CD8-positive, alpha-beta memory T cell (primary cell): ENCODE measurements at regions not wholly inside any gene's neighbourhood (a gene's known extent, or its start where the extent isn't known, plus 50 kb on each side); places are given as distances from the start of the nearest gene placed in this dataset.
A peak's percentile ranks its signal among the peaks of the same experiment; 100 is the strongest.

ENCODE experiments used
- CTCF ChIA-PET: fragments of 350-600 bp; sonication (Branson Sonifier 250); formaldehyde crosslinking; loops from one replicate; lab custom pipeline; 2021; ENCODE audit warnings: antibody characterized with exemption; lab: Charles Lee
- POLR2A ChIA-PET: fragments of 350-600 bp; sonication (Branson Sonifier 250); formaldehyde crosslinking; loops from one replicate; lab custom pipeline; 2021; ENCODE audit warnings: antibody characterized with exemption; lab: Charles Lee
- DNase-seq, 5 donors: peaks; one replicate each; pipeline versions ENCODE4 v3.0.0 to v3.0.0-alpha.2; 2020 to 2022; ENCODE audit warnings: mixed read lengths in 1 of 5
- H3K27ac ChIP-seq: one replicate; pipeline ENCODE4 v1.7.0; 2013; ENCODE audit warnings: low read depth, mild to moderate bottlenecking, low read length, moderate library complexity
- H3K27me3 ChIP-seq: 2 replicates; pipeline ENCODE4 v1.7.0; 2013; ENCODE audit warnings: low read length, mild to moderate bottlenecking; ENCODE audit not compliant: insufficient read depth, poor library complexity, severe bottlenecking
- H3K36me3 ChIP-seq: 2 replicates; pipeline ENCODE4 v1.7.0; 2013; ENCODE audit warnings: mild to moderate bottlenecking, low read length, moderate library complexity; ENCODE audit not compliant: insufficient read depth
- H3K4me1 ChIP-seq: 2 replicates; pipeline ENCODE4 v1.7.0; 2013; ENCODE audit warnings: mild to moderate bottlenecking, low read length, moderate library complexity; ENCODE audit not compliant: insufficient read depth
- H3K4me3 ChIP-seq: 2 replicates; pipeline ENCODE4 v1.7.0; 2013; ENCODE audit warnings: mild to moderate bottlenecking, low read length
- H3K9me3 ChIP-seq: 2 replicates; pipeline ENCODE4 v1.7.0; 2013; ENCODE audit warnings: mild to moderate bottlenecking, low read length
- H3K27ac Mint-ChIP-seq, 8 donors: one replicate each; pipeline ENCODE4 v1.8.0; 2020 to 2021; ENCODE audit warnings: mixed read lengths in 8 of 8, mild to moderate bottlenecking in 6 of 8, inconsistent platforms in 3 of 8, moderate library complexity in 3 of 8
- H3K27me3 Mint-ChIP-seq, 2 donors: one replicate each; pipeline ENCODE4 v1.8.0; 2020 to 2021; ENCODE audit warnings: mixed read lengths in 2 of 2, mild to moderate bottlenecking in 1 of 2, moderate library complexity in 1 of 2
- H3K36me3 Mint-ChIP-seq, 3 donors: one replicate each; pipeline ENCODE4 v1.8.0; 2020 to 2021; ENCODE audit warnings: mixed read lengths in 3 of 3, inconsistent platforms in 1 of 3, mild to moderate bottlenecking in 1 of 3
- H3K4me1 Mint-ChIP-seq, 3 donors: one replicate each; pipeline ENCODE4 v1.8.0; 2020 to 2021; ENCODE audit warnings: mixed read lengths in 3 of 3, inconsistent platforms in 1 of 3, mild to moderate bottlenecking in 1 of 3
- H3K4me3 Mint-ChIP-seq, 7 donors: one replicate each; pipeline ENCODE4 v1.8.0; 2020 to 2021; ENCODE audit warnings: mixed read lengths in 7 of 7, mild to moderate bottlenecking in 6 of 7, moderate library complexity in 4 of 7, inconsistent platforms in 2 of 7
- H3K9me3 Mint-ChIP-seq, 5 donors: one replicate each; pipeline ENCODE4 v1.8.0; 2020 to 2022; ENCODE audit warnings: mixed read lengths in 5 of 5, mild to moderate bottlenecking in 3 of 5, moderate library complexity in 2 of 5, inconsistent platforms in 1 of 5

GRCh38 chr13:75173457-75174356, 308.3 kb downstream of the TBC1D4 start:
- Mint-ChIP-seq H3K36me3 (no peaks in the 10 kb centered on the region), H3K9me3 (peaks cover 0 to 2% (median 0%) of the 10 kb centered on the region in 5 donors), H3K27me3 (peaks cover 3 to 28% of the 10 kb centered on the region in 2 donors), H3K4me1 (no peaks in the 10 kb centered on the region), H3K27ac (peak overlapping the region in 1 of 8 donors; percentile 4), H3K4me3 (no peak overlapping the region)
- ChIA-PET CTCF (no interaction called here), POLR2A (no interaction called here)
- Histone ChIP-seq H3K36me3 (no peaks in the 10 kb centered on the region), H3K9me3 (no peaks in the 10 kb centered on the region), H3K27me3 (no peaks in the 10 kb centered on the region), H3K4me3 (no peak overlapping the region), H3K4me1 (no peaks in the 10 kb centered on the region), H3K27ac (no peak overlapping the region)
- no peak for DNase-seq

- CTCF ChIA-PET: no interaction called here
Measured at GRCh38 chr13:75170311-75170710, 311.7 kb downstream of the TBC1D4 start.

GRCh38 chr13:75165543-75166230, 316.3 kb downstream of the TBC1D4 start:
- Histone ChIP-seq H3K9me3 (no peaks in the 10 kb centered on the region), H3K4me3 (no peak overlapping the region), H3K36me3 (no peaks in the 10 kb centered on the region), H3K4me1 (no peaks in the 10 kb centered on the region), H3K27ac (no peak overlapping the region), H3K27me3 (no peaks in the 10 kb centered on the region)
- Mint-ChIP-seq H3K36me3 (no peaks in the 10 kb centered on the region), H3K9me3 (no peaks in the 10 kb centered on the region), H3K4me1 (no peaks in the 10 kb centered on the region), H3K27ac (no peak overlapping the region), H3K27me3 (peaks cover 7 to 10% of the 10 kb centered on the region in 2 donors), H3K4me3 (no peak overlapping the region)
- POLR2A ChIA-PET: no interaction called here
- DNase-seq: no peak
- CTCF ChIA-PET: no interaction called here

More at GRCh38 chr13:75170311-75170710, 311.7 kb downstream of the TBC1D4 start:
- Histone ChIP-seq H3K36me3 (no peaks in the 10 kb centered on the region), H3K4me3 (no peak overlapping the region), H3K27ac (no peak overlapping the region), H3K9me3 (no peaks in the 10 kb centered on the region), H3K27me3 (no peaks in the 10 kb centered on the region), H3K4me1 (no peaks in the 10 kb centered on the region)
- no peaks in the 10 kb centered on the region for H3K9me3 Mint-ChIP-seq
- peaks cover 5 to 17% of the 10 kb centered on the region in 2 donors for H3K27me3 Mint-ChIP-seq
- no peaks in the 10 kb centered on the region for H3K4me1 Mint-ChIP-seq
- no peak for DNase-seq
- H3K36me3 Mint-ChIP-seq: no peaks in the 10 kb centered on the region
- no peak overlapping the region for H3K27ac Mint-ChIP-seq
- no peak overlapping the region for H3K4me3 Mint-ChIP-seq
- POLR2A ChIA-PET: no interaction called here

- no peaks in the 10 kb centered on the region for H3K9me3 ChIP-seq
- no peak overlapping the region for H3K4me3 Mint-ChIP-seq
- peaks cover 0 to 3% (median 0%) of the 10 kb centered on the region in 5 donors for H3K9me3 Mint-ChIP-seq
Measured at GRCh38 chr13:75161804-75162203, 320.2 kb downstream of the TBC1D4 start.

GRCh38 chr13:75160984-75161383, 321.0 kb downstream of the TBC1D4 start:
- no peak for DNase-seq
- Mint-ChIP-seq H3K9me3 (peaks cover 0 to 8% (median 0%) of the 10 kb centered on the region in 5 donors), H3K27ac (no peak overlapping the region), H3K36me3 (no peaks in the 10 kb centered on the region), H3K27me3 (peaks cover 12 to 34% of the 10 kb centered on the region in 2 donors), H3K4me1 (no peaks in the 10 kb centered on the region), H3K4me3 (no peak overlapping the region)
- ChIA-PET CTCF (no interaction called here), POLR2A (no interaction called here)
- no peaks in the 10 kb centered on the region for H3K36me3 ChIP-seq
- H3K4me1 ChIP-seq: no peaks in the 10 kb centered on the region
- H3K9me3 ChIP-seq: no peaks in the 10 kb centered on the region
- no peak overlapping the region for H3K4me3 ChIP-seq
- H3K27ac ChIP-seq: no peak overlapping the region
- H3K27me3 ChIP-seq: no peaks in the 10 kb centered on the region

More at GRCh38 chr13:75161804-75162203, 320.2 kb downstream of the TBC1D4 start:
- Histone ChIP-seq H3K4me3 (no peak overlapping the region), H3K4me1 (no peaks in the 10 kb centered on the region), H3K27me3 (no peaks in the 10 kb centered on the region), H3K27ac (no peak overlapping the region), H3K36me3 (no peaks in the 10 kb centered on the region)
- Mint-ChIP-seq H3K27me3 (peaks cover 8 to 25% of the 10 kb centered on the region in 2 donors), H3K36me3 (no peaks in the 10 kb centered on the region), H3K27ac (no peak overlapping the region), H3K4me1 (no peaks in the 10 kb centered on the region)
- DNase-seq: no peak
- POLR2A ChIA-PET: no interaction called here
- CTCF ChIA-PET: no interaction called here

- Mint-ChIP-seq H3K27me3 (peaks cover 13 to 64% of the 10 kb centered on the region in 2 donors), H3K9me3 (peaks cover 0 to 8% (median 2%) of the 10 kb centered on the region in 5 donors), H3K4me1 (no peaks in the 10 kb centered on the region), H3K36me3 (no peaks in the 10 kb centered on the region), H3K4me3 (no peak overlapping the region), H3K27ac (no peak overlapping the region)
- H3K27me3 ChIP-seq: no peaks in the 10 kb centered on the region
- no peak overlapping the region for H3K4me3 ChIP-seq
- no peaks in the 10 kb centered on the region for H3K36me3 ChIP-seq
- ChIA-PET POLR2A (no interaction called here), CTCF (no interaction called here)
- no peak for DNase-seq
- H3K4me1 ChIP-seq: no peaks in the 10 kb centered on the region
- no peak overlapping the region for H3K27ac ChIP-seq
- no peaks in the 10 kb centered on the region for H3K9me3 ChIP-seq
Measured at GRCh38 chr13:75154331-75154730, 327.6 kb downstream of the TBC1D4 start.

GRCh38 chr13:75153834-75154233, 328.1 kb downstream of the TBC1D4 start:
- H3K9me3 Mint-ChIP-seq: peaks cover 0 to 8% (median 2%) of the 10 kb centered on the region in 5 donors
- ChIA-PET CTCF (no interaction called here), POLR2A (no interaction called here)
- no peaks in the 10 kb centered on the region for H3K36me3 ChIP-seq
- H3K4me3 Mint-ChIP-seq: no peak overlapping the region
- H3K4me3 ChIP-seq: no peak overlapping the region
- H3K4me1 ChIP-seq: no peaks in the 10 kb centered on the region
- H3K9me3 ChIP-seq: no peaks in the 10 kb centered on the region
- H3K27ac ChIP-seq: no peak overlapping the region
- H3K27me3 Mint-ChIP-seq: peaks cover 15 to 64% of the 10 kb centered on the region in 2 donors
- H3K4me1 Mint-ChIP-seq: no peaks in the 10 kb centered on the region
- H3K27ac Mint-ChIP-seq: no peak overlapping the region
- DNase-seq: no peak
- H3K27me3 ChIP-seq: no peaks in the 10 kb centered on the region
- no peaks in the 10 kb centered on the region for H3K36me3 Mint-ChIP-seq

GRCh38 chr13:75153386-75153785, 328.6 kb downstream of the TBC1D4 start:
- H3K27me3 ChIP-seq: no peaks in the 10 kb centered on the region
- Mint-ChIP-seq H3K9me3 (peaks cover 0 to 8% (median 2%) of the 10 kb centered on the region in 5 donors), H3K27me3 (peaks cover 15 to 64% of the 10 kb centered on the region in 2 donors), H3K27ac (no peak overlapping the region), H3K4me3 (no peak overlapping the region), H3K36me3 (no peaks in the 10 kb centered on the region), H3K4me1 (no peaks in the 10 kb centered on the region)
- H3K4me3 ChIP-seq: no peak overlapping the region
- H3K36me3 ChIP-seq: no peaks in the 10 kb centered on the region
- no peaks in the 10 kb centered on the region for H3K4me1 ChIP-seq
- CTCF ChIA-PET: no interaction called here
- no peak for DNase-seq
- no peaks in the 10 kb centered on the region for H3K9me3 ChIP-seq
- no peak overlapping the region for H3K27ac ChIP-seq
- POLR2A ChIA-PET: no interaction called here
